Stimulated activated CD4-positive, alpha-beta T cell treated with anti-CD3 and anti-CD28 coated beads, TNF-alpha, amount 100 ng/mL, for 48 hours (primary cell): ENCODE measurements at regions not wholly inside any gene's neighbourhood (a gene's known extent, or its start where the extent isn't known, plus 50 kb on each side); places are given as distances from the start of the nearest gene placed in this dataset.

Experiments used
- DNase-seq, 3 donors: peaks; one replicate each; pipeline ENCODE4 v3.0.0-alpha.2; 2020; ENCODE audit warnings: low read depth in 3 of 3

DNA sequence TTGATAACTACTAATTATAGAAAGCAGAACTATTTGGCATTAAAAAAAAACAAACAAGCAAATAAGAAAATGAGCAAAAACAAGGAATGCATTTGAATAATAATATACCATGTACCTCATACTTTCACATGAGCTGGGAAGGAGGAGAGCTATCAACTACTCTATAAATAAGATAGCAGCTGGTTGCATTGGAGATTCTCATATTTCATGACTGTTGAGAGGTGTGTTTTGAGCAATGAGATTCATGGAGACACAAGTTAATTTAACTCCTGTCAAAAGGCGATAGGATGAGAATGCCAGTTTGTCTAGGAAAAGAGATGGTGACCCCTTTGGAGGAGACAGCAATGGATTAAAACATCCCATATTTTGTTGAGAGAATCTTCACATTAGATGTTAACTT lies 348.8 kb upstream of the SPTLC3 start:
- DNase-seq: no peak

- no peak for DNase-seq
These were observed 347.9 kb upstream of the SPTLC3 start for GRCh38 chr20:12660918-12661317.

- no peak for DNase-seq
These were observed 338.5 kb upstream of the SPTLC3 start for GRCh38 chr20:12670301-12670700.

GRCh38 chr20:12673352-12673751 lies 335.4 kb upstream of the SPTLC3 start:
- DNase-seq: no peak

GRCh38 chr20:12677925-12678324 lies 330.8 kb upstream of the SPTLC3 start:
- DNase-seq: no peak

- no peak for DNase-seq
These were observed 329.3 kb upstream of the SPTLC3 start for GRCh38 chr20:12679447-12679846.

DNA sequence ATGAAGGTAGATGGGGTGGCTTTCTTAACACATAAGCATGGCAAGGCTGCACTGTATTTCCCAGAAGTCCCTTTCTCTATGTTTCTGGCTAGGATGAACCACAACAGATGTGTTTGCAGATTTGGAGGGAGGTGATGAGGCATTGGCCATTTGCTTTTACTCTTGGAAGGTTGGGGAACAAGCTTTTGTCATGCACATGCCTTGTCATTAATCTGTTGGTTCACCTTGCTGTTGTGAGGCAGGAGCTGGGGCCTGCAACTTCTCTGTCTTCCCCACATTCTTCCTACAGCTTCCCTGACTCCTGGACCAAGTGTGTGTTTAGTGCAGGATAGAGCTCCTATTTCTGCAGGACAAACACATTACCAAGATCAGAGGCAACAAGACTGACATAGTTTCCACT lies 326.2 kb upstream of the SPTLC3 start:
- no peak for DNase-seq

DNA sequence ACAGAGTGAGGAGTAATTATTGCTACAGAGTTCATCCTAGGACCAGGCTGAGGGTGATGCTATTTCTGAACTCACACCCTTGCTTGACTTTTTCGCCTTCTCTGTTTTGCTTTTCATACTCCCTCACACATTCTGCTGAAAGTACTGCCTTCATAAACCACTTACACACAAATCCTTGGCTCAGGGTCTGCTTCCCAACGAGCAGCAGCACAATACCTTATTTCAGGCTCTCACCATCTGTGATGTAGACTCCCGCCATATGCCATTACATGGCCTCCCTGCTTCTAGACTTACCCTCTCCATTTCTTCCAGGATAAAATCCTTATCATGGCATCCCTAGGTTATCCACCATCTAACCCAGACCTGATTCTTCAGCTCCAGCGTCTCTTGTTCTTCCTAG lies 321.3 kb upstream of the SPTLC3 start:
- DNase-seq: no peak

- DNase-seq: no peak
These were observed 312.8 kb upstream of the SPTLC3 start for GRCh38 chr20:12695937-12696336.

DNA sequence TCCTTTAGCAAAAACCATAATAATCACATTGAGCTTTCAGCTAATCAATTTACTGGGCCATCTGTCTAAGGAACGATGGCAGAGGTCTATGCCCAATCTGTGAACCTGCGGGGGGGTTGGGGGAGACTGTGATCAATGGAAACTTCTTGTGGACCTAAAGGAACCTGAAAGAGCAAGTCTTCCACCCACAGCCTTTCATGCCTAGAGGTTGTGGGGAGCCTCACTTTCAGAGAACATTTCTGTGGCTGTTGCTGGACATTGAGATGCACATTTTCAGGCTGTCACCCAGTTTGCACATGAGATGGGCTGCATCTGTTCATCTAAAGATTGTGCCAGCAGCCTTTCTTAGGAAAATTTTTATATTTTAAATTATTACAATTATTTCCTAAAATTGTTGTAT lies 310.0 kb upstream of the SPTLC3 start:
- DNase-seq: no peak

- DNase-seq: no peak
These were observed 309.2 kb upstream of the SPTLC3 start for GRCh38 chr20:12699374-12700228.

GRCh38 chr20:12700701-12701100 lies 308.1 kb upstream of the SPTLC3 start:
- no peak for DNase-seq

DNA sequence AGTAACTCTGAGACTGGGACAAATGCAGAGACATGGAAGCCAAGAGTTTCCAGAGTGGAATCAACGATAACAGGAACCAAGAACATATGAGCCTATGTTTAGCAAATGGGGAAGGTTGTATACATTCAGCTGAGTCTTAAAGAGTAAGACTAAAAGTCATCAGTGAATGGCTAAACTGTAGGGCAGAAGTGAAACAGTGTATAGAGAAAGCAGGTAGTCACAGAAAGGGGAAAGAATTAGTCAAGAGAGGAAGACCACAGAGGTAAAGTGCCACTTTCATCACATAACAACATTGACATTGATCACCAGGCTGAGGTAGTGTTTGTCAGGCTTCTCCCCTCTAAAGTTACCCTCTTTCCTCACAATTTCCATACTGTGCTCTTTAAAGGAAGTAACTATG lies 306.5 kb upstream of the SPTLC3 start:
- DNase-seq: no peak

- DNase-seq: no peak
These were observed 293.4 kb upstream of the SPTLC3 start for GRCh38 chr20:12715371-12715770.

- no peak for DNase-seq
These were observed 292.6 kb upstream of the SPTLC3 start for GRCh38 chr20:12715991-12716680.

- no peak for DNase-seq
These were observed 291.7 kb upstream of the SPTLC3 start for GRCh38 chr20:12717061-12717460.

- DNase-seq: no peak
These were observed 290.2 kb upstream of the SPTLC3 start for GRCh38 chr20:12718619-12719018.

- no peak for DNase-seq
These were observed 287.1 kb upstream of the SPTLC3 start for GRCh38 chr20:12721636-12722035.

DNA sequence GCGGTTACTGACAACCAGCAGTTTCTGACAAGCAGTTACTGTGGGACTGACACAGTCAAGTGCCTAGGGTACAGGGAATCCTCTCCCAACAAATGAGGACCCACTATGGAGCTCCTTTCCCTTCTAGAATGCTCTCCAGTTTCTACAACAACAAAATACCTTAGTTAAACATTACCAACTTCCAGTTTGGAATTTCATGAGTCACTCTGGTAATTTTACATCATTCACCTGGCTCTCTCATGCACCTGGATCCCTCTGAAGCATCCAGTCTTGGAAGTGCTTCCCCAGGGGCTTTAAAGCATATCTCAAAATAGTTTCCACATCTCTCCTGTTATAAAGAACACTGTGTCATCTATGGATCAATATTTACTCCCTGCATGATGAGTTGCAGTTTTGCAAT lies 286.7 kb upstream of the SPTLC3 start:
- no peak for DNase-seq

DNA sequence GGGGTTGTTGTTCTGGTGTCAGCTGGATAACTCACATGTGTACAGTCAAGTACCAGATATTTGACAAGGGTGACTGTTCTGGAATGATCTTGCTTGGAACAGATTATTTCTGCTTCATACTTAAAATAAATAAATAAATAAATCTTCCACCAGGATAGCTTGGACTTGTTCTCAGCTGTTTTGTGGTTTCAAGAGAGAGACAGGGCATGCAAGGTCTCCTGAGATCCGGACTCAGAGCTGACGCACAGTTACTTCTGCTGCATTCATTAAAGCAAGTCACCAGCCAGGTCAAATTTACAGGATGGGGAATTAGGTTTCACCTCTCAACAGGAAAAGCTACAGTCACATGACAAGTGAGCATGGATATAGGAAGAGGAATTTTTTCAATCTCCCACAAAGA lies 285.0 kb upstream of the SPTLC3 start:
- no peak for DNase-seq

- DNase-seq: no peak
These were observed 280.0 kb upstream of the SPTLC3 start for GRCh38 chr20:12728782-12729181.

GRCh38 chr20:12729326-12729725 lies 279.4 kb upstream of the SPTLC3 start:
- DNase-seq: no peak

DNA sequence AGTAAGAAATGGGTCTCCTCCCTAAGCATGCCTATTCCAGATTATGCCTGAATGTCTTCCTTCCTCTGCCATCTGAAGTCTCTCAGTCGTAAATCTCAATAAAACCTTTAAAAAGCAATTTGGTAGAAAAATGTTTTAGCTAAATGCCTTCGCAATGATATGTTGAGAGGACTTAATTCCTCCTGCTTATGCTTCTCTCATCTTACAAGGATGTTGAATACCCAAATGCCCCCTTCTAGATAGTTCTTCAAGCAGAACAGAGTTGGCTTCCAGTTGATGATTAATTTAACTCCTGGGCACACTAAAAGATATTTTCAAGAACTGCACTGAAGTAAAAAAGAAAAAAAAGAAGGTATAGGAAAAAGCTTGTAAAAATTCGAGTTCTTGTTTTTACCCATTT lies 275.0 kb upstream of the SPTLC3 start:
- DNase-seq: no peak
